ENCODE measurements at regions not wholly inside any gene's neighbourhood (a gene's known extent, or its start where the extent isn't known, plus 50 kb on each side); places are given as distances from the start of the nearest gene placed in this dataset.

DNA sequence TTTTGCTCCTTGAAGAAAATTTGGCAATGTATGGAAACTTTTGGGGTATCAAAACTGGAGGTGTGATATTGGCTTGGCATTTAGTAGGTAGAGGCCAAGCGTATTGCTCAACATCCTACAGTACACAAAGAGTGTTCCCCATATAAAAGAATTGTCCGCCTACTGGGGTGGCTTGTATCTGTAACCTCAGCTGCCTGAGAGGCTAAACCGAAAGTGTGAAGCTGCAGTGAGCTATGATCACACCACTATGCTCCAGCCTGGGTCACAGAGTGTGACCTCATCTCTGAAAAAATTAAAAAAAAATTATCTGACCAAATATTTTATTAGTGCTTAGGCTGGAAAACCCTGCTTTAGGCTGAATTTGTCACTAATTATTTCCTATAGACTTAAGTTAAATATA lies 483.9 kb downstream of the PYDC2 start:
- H3K79me2 ChIP-seq (ENCODE audit: low read length), result no peaks in the 10 kb centered on the region
- H2AFZ ChIP-seq (ENCODE audit: low read depth, low read length), result no peak overlapping the region
- no peaks in the 10 kb centered on the region for H3K36me3 ChIP-seq (replicated peaks; ENCODE audit: low read depth, low read length)
- no peaks in the 10 kb centered on the region for H3K4me1 ChIP-seq (ENCODE audit: low read length)
- no peak overlapping the region for H3K27ac ChIP-seq (ENCODE audit: low read length)
- no peaks in the 10 kb centered on the region for H4K20me1 ChIP-seq (ENCODE audit: insufficient read depth, low read length)
- no peaks in the 10 kb centered on the region for H3K27me3 ChIP-seq (ENCODE audit: low read depth, low read length)
- no peaks in the 10 kb centered on the region for H3K9me3 ChIP-seq (ENCODE audit: insufficient read depth, low read length)
- no peak overlapping the region for H3K9ac ChIP-seq (ENCODE audit: low read length)
- no peak overlapping the region for H3K4me3 ChIP-seq (ENCODE audit: low read length)
- H3K4me2 ChIP-seq (ENCODE audit: low read length), result no peak overlapping the region
- no peak for TF ChIP-seq EZH2phosphoT487 (IDR thresholded peaks at IDR 0.05; ENCODE audit: low read depth)
- TF ChIP-seq, protein P1, sequence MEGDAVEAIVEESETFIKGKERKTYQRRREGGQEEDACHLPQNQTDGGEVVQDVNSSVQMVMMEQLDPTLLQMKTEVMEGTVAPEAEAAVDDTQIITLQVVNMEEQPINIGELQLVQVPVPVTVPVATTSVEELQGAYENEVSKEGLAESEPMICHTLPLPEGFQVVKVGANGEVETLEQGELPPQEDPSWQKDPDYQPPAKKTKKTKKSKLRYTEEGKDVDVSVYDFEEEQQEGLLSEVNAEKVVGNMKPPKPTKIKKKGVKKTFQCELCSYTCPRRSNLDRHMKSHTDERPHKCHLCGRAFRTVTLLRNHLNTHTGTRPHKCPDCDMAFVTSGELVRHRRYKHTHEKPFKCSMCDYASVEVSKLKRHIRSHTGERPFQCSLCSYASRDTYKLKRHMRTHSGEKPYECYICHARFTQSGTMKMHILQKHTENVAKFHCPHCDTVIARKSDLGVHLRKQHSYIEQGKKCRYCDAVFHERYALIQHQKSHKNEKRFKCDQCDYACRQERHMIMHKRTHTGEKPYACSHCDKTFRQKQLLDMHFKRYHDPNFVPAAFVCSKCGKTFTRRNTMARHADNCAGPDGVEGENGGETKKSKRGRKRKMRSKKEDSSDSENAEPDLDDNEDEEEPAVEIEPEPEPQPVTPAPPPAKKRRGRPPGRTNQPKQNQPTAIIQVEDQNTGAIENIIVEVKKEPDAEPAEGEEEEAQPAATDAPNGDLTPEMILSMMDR (IDR thresholded peaks at IDR 0.05; ENCODE audit: low read depth, low read length), result no peak

DNA sequence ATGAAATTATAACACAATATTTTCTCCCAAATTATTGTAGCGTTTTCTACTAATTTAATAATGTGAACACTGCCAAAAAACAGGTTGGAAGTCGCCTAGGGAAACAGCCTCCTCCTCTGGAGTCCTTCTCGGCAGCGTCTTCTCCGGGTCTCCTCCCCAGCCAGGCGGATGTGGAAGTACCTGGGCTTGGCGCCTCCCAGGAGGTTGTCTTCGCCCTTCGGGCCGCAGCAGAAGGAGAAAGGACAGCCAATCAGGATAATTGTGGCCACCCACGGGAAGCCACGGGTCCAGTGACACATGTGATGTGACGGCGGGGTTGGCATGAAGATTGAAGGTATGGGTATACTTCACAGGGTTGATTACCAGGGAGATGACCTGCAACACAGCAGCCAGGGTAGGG lies 491.2 kb downstream of the PYDC2 start:
- Histone ChIP-seq H3K4me3 (ENCODE audit: low read length) (no peak overlapping the region), H4K20me1 (ENCODE audit: insufficient read depth, low read length) (no peaks in the 10 kb centered on the region), H3K27ac (ENCODE audit: low read length) (no peak overlapping the region), H3K36me3 (replicated peaks; ENCODE audit: low read depth, low read length) (no peaks in the 10 kb centered on the region), H3K9ac (ENCODE audit: low read length) (no peak overlapping the region), H3K9me3 (ENCODE audit: insufficient read depth, low read length) (no peaks in the 10 kb centered on the region), H3K27me3 (ENCODE audit: low read depth, low read length) (no peaks in the 10 kb centered on the region), H2AFZ (ENCODE audit: low read depth, low read length) (no peak overlapping the region), H3K4me1 (ENCODE audit: low read length) (no peaks in the 10 kb centered on the region), H3K79me2 (ENCODE audit: low read length) (no peaks in the 10 kb centered on the region), H3K4me2 (ENCODE audit: low read length) (no peak overlapping the region)
- TF ChIP-seq EZH2phosphoT487 (IDR thresholded peaks at IDR 0.05; ENCODE audit: low read depth), result no peak

DNA sequence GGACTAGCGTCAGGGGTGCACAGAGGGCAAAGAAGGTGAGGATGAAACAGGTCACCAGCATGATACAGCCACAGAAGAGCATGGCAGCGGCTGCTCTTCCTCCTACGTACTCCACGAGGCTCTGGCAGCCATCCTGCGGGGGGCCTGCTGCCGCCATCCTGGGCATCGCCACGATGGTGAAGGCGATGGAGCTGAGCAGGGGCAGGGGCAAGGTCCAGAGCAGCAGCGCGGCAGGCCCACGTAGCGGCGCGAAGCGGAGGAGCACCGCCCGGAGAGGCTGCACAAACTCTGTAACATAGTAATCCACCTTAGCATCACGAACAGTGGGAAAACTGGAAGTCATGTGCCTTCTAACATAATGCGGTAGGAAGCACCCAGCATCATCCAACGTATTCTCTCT lies 491.6 kb downstream of the PYDC2 start:
- H3K27ac ChIP-seq (ENCODE audit: low read length), result no peak overlapping the region
- H3K9ac ChIP-seq (ENCODE audit: low read length), result no peak overlapping the region
- TF ChIP-seq, protein P1 (IDR thresholded peaks at IDR 0.05; ENCODE audit: low read depth, low read length), result no peak
- TF ChIP-seq EZH2phosphoT487 (IDR thresholded peaks at IDR 0.05; ENCODE audit: low read depth), result no peak
- no peak overlapping the region for H3K4me2 ChIP-seq (ENCODE audit: low read length)
- no peak overlapping the region for H3K4me3 ChIP-seq (ENCODE audit: low read length)
- no peaks in the 10 kb centered on the region for H3K27me3 ChIP-seq (ENCODE audit: low read depth, low read length)
- no peaks in the 10 kb centered on the region for H3K36me3 ChIP-seq (replicated peaks; ENCODE audit: low read depth, low read length)
- H2AFZ ChIP-seq (ENCODE audit: low read depth, low read length), result no peak overlapping the region
- no peaks in the 10 kb centered on the region for H3K79me2 ChIP-seq (ENCODE audit: low read length)
- H4K20me1 ChIP-seq (ENCODE audit: insufficient read depth, low read length), result no peaks in the 10 kb centered on the region
- no peaks in the 10 kb centered on the region for H3K9me3 ChIP-seq (ENCODE audit: insufficient read depth, low read length)
- no peaks in the 10 kb centered on the region for H3K4me1 ChIP-seq (ENCODE audit: low read length)

DNA sequence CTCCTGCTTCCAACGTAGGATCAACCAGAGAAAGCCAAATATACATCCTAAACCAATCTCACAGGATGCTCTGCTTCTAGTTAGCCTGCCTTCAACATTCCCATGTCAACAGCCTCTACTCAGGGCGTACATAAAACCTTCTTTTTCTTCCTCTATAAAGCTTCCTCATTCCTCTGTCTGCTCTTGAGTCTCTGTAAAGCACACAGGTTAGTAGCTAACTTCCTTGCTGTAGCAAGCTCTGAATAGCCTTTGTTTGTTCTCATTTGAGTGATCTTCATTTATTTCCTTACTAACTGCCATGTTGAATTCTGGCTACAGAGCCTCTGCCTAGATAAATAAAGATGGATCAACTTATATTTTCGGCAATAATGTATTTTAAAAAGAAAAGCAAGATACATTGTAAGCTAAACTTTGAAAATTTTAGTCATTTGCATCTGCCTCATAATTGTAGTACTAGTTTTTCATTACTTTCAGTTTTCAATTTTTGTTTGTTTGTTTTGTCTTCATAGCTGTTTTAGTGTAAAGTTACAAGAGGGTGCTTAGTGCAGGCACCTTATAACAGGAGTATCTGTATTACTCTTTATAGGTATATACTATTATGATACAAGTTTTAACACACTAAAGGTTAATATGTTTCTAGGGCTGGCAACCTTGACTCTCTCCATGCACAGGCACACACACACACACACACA lies 498.2 kb downstream of the PYDC2 start:
- H3K36me3 ChIP-seq (replicated peaks; ENCODE audit: low read depth, low read length), result no peaks in the 10 kb centered on the region
- H3K9me3 ChIP-seq (ENCODE audit: insufficient read depth, low read length), result no peaks in the 10 kb centered on the region
- no peak overlapping the region for H3K27ac ChIP-seq (ENCODE audit: low read length)
- peak overlapping the region; percentile 8; the same call in 1 of the 2 replicates for H3K4me2 ChIP-seq (ENCODE audit: low read length)
- no peak overlapping the region for H3K4me3 ChIP-seq (ENCODE audit: low read length)
- no peaks in the 10 kb centered on the region for H4K20me1 ChIP-seq (ENCODE audit: insufficient read depth, low read length)
- H3K27me3 ChIP-seq (ENCODE audit: low read depth, low read length), result no peaks in the 10 kb centered on the region
- H3K4me1 ChIP-seq (ENCODE audit: low read length), result peaks cover 25% of the 10 kb centered on the region
- H3K9ac ChIP-seq (ENCODE audit: low read length), result no peak overlapping the region
- peak overlapping the region; percentile 76 for H2AFZ ChIP-seq (ENCODE audit: low read depth, low read length)
- TF ChIP-seq EZH2phosphoT487 (IDR thresholded peaks at IDR 0.05; ENCODE audit: low read depth), result no peak
- TF ChIP-seq, protein P1 (IDR thresholded peaks at IDR 0.05; ENCODE audit: low read depth, low read length), result no peak
- no peaks in the 10 kb centered on the region for H3K79me2 ChIP-seq (ENCODE audit: low read length)

Data from OCI-LY3 (cell line).